ENCODE measurements at regions not wholly inside any gene's neighbourhood (a gene's known extent, or its start where the extent isn't known, plus 50 kb on each side); places are given as distances from the start of the nearest gene placed in this dataset.

- no peaks in the 10 kb centered on the region for H3K4me1 ChIP-seq
- H3K27ac ChIP-seq = no peak overlapping the region
- no peaks in the 10 kb centered on the region for H3K27me3 ChIP-seq
- WGBS, 2 donors = 90 to 100% methylated on average over 1 of the region's 1 CpG
- ATAC-seq (no peak), DNase-seq (no peak)
- no peaks in the 10 kb centered on the region for H3K9me3 ChIP-seq
- no peak overlapping the region for H3K4me3 ChIP-seq
- no peak for TF ChIP-seq POLR2A (IDR thresholded peaks at IDR 0.05)
- no peak for TF ChIP-seq CTCF (IDR thresholded peaks at IDR 0.05)
- intact Hi-C loops (cut with DNase I) = no loop called here
- no peaks in the 10 kb centered on the region for H3K36me3 ChIP-seq (replicated peaks in 1 of 2; ENCODE audit: insufficient read depth in 1 of 2, low read depth in 2 of 2)
Observed at GRCh38 chr2:67246791-67247190, 150.3 kb upstream of the ETAA1 start.

- Histone ChIP-seq H3K27ac (no peak overlapping the region), H3K4me3 (no peak overlapping the region), H3K9me3 (no peaks in the 10 kb centered on the region), H3K27me3 (no peaks in the 10 kb centered on the region), H3K36me3 (replicated peaks in 1 of 2; ENCODE audit: insufficient read depth in 1 of 2, low read depth in 2 of 2) (no peaks in the 10 kb centered on the region), H3K4me1 (no peaks in the 10 kb centered on the region)
- 96 to 97% methylated on average over 3 of the region's 3 CpGs for WGBS, 2 donors
- intact Hi-C loops (cut with DNase I) = no loop called here
- no peak for TF ChIP-seq CTCF (IDR thresholded peaks at IDR 0.05)
- TF ChIP-seq POLR2A (IDR thresholded peaks at IDR 0.05) = no peak
- DNase-seq (no peak), ATAC-seq (no peak)
Observed at GRCh38 chr2:67251741-67252140, 145.4 kb upstream of the ETAA1 start.

- WGBS, 2 donors = 82 to 89% methylated on average over 2 of the region's 2 CpGs
- intact Hi-C loops (cut with DNase I) = no loop called here
- no peak for TF ChIP-seq CTCF (IDR thresholded peaks at IDR 0.05)
- no peak for TF ChIP-seq POLR2A (IDR thresholded peaks at IDR 0.05)
- no peak for DNase-seq
- Histone ChIP-seq H3K36me3 (replicated peaks in 1 of 2; ENCODE audit: insufficient read depth in 1 of 2, low read depth in 2 of 2) (no peaks in the 10 kb centered on the region), H3K27ac (no peak overlapping the region), H3K4me1 (no peaks in the 10 kb centered on the region), H3K9me3 (no peaks in the 10 kb centered on the region), H3K4me3 (no peak overlapping the region), H3K27me3 (no peaks in the 10 kb centered on the region)
- no peak for ATAC-seq
Observed at GRCh38 chr2:67255933-67256615, 141.1 kb upstream of the ETAA1 start.

- Histone ChIP-seq H3K36me3 (replicated peaks in 1 of 2; ENCODE audit: insufficient read depth in 1 of 2, low read depth in 2 of 2) (no peaks in the 10 kb centered on the region), H3K9me3 (no peaks in the 10 kb centered on the region), H3K27me3 (no peaks in the 10 kb centered on the region), H3K4me3 (no peak overlapping the region), H3K27ac (no peak overlapping the region), H3K4me1 (no peaks in the 10 kb centered on the region)
- ATAC-seq (no peak), DNase-seq (no peak)
- intact Hi-C loops (cut with DNase I) = no loop called here
- TF ChIP-seq CTCF (IDR thresholded peaks at IDR 0.05) (no peak), POLR2A (IDR thresholded peaks at IDR 0.05) (no peak)
- 86 to 89% methylated on average over 3 of the region's 3 CpGs for WGBS, 2 donors
Observed at GRCh38 chr2:67256892-67257291, 140.2 kb upstream of the ETAA1 start.

- H3K4me1 ChIP-seq = no peaks in the 10 kb centered on the region
- H3K4me3 ChIP-seq = no peak overlapping the region
- no peaks in the 10 kb centered on the region for H3K9me3 ChIP-seq
- DNase-seq = no peak
- H3K27me3 ChIP-seq = no peaks in the 10 kb centered on the region
- no peak for ATAC-seq
- no peak overlapping the region for H3K27ac ChIP-seq
- intact Hi-C loops (cut with DNase I) = no loop called here
- no peaks in the 10 kb centered on the region for H3K36me3 ChIP-seq (replicated peaks in 1 of 2; ENCODE audit: insufficient read depth in 1 of 2, low read depth in 2 of 2)
- WGBS, 2 donors = 74 to 82% methylated on average over 4 of the region's 4 CpGs
- no peak for TF ChIP-seq CTCF (IDR thresholded peaks at IDR 0.05)
Observed at GRCh38 chr2:67258122-67258521, 139.0 kb upstream of the ETAA1 start.
